GM10266 (cell line): ENCODE measurements at regions not wholly inside any gene's neighbourhood (a gene's known extent, or its start where the extent isn't known, plus 50 kb on each side); places are given as distances from the start of the nearest gene placed in this dataset.
"Not testable (repeated sequence)": the region's sequence is repeated elsewhere in the genome, so short reads cannot be mapped to it uniquely, and the experiment has no call there.

Source experiments
- DNase-seq: peaks from one replicate; pipeline ENCODE4 v3.0.0; 2012; ENCODE audit errors: extremely low spot score
- CTCF ChIP-seq: IDR thresholded peaks from 2 replicates; pipeline ENCODE4 v1.5.1; 2012; ENCODE audit warnings: mild to moderate bottlenecking, low read depth; ENCODE audit not compliant: control insufficient read depth, insufficient read depth; ENCODE audit errors: missing control alignments

GRCh38 chr6:122178988-122179387 is 220.5 kb upstream of the HSF2 start:
- TF ChIP-seq CTCF = no peak

GRCh38 chr6:122180132-122180531 is 219.3 kb upstream of the HSF2 start:
- DNase-seq = no peak

More at GRCh38 chr6:122178988-122179387, 220.5 kb upstream of the HSF2 start:
- DNase-seq = no peak

GRCh38 chr6:122182061-122182460 is 217.4 kb upstream of the HSF2 start:
- no peak for TF ChIP-seq CTCF
- DNase-seq = no peak

More at GRCh38 chr6:122180132-122180531, 219.3 kb upstream of the HSF2 start:
- TF ChIP-seq CTCF = no peak

GRCh38 chr6:122184401-122184827 is 215.0 kb upstream of the HSF2 start:
- no peak for DNase-seq
- TF ChIP-seq CTCF = no peak

- DNase-seq = not testable (repeated sequence)
These were observed 214.0 kb upstream of the HSF2 start for GRCh38 chr6:122185458-122185857.

- DNase-seq = no peak
These were observed 212.3 kb upstream of the HSF2 start for GRCh38 chr6:122187186-122187585.

GRCh38 chr6:122198922-122199321 is 200.5 kb upstream of the HSF2 start:
- DNase-seq = no peak
- TF ChIP-seq CTCF = no peak

More at GRCh38 chr6:122187186-122187585, 212.3 kb upstream of the HSF2 start:
- no peak for TF ChIP-seq CTCF

GRCh38 chr6:122200440-122200839 is 199.0 kb upstream of the HSF2 start:
- TF ChIP-seq CTCF = no peak
- no peak for DNase-seq
